HG03442 (cell line): ENCODE measurements at regions not wholly inside any gene's neighbourhood (a gene's known extent, or its start where the extent isn't known, plus 50 kb on each side); places are given as distances from the start of the nearest gene placed in this dataset.

Experiments used
- ATAC-seq: cut with Tn5 transposase; IDR thresholded peaks from one replicate; pipeline ENCODE4 v1.9.1; 2021; ENCODE audit warnings: mild to moderate bottlenecking, moderate library complexity; ENCODE audit not compliant: unreplicated experiment

DNA sequence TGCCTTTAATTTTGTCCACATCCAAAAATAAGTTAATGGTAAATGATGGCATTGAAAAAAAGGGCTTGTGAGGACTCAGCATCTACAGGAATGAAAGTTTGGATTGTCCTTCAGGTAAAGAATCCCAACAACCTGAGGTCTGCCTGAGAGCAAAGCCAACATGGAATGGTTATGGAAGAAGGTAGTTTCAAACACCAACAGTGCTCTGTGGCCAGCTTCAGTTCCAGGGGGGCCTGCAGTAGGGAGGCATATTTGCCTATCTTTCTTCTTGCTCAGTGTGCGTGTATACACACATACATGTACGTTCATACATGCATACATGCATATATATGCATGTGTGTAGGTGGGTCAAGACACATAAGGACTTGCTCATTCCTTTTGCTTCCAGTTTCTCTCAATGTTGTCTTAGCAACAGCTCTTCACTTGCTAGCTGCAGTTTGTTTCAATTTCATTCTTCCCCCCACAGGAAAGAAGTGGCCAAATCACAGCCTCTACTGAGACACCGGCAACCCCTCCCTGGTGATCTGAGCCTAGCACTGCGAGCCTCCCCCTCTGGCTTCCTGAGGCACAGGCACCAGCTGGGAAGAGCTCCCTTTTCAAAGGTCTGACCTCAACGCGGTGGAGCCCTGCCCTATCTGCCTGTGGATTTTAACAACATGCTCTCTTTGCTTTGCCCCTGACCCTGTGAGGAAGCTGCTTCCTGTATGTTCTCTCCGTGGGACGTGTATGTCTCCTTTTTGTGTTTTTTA is 146.2 kb downstream of the KLF13 start:
- ATAC-seq, result peak; percentile 73

- ATAC-seq, result no peak
These were observed 146.9 kb downstream of the KLF13 start for GRCh38 chr15:31473385-31474058.

GRCh38 chr15:31474059-31474868 is 147.6 kb downstream of the KLF13 start:
- no peak for ATAC-seq

DNA sequence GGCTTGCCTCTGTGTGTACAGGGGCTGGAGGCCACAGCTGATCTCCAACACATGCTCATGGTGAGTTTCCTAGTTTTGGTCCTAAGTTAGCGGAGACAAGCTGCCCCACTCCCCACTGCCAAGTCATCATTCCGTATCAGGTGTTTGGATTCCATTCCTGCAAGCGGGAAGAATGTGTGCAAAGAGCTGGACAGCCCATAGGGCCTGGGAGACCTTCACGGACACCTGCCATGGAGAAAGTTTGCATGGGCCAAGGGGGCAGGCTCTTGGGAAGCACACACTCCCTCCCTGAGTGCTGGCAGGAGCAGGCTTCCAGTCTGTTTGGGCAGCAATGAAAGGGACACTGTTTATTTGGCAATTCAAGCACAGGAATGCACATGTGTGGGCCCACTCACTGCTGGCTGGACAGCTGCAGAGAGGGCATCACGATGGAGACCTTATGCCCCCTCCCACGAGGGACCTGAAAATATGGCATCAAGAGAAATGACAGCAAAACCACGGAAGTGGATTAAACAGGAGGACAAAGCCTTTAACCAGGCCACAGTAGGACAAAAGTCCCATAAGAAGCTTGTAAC is 149.7 kb downstream of the KLF13 start:
- ATAC-seq, result no peak

GRCh38 chr15:31476866-31477265 is 150.2 kb downstream of the KLF13 start:
- no peak for ATAC-seq

DNA sequence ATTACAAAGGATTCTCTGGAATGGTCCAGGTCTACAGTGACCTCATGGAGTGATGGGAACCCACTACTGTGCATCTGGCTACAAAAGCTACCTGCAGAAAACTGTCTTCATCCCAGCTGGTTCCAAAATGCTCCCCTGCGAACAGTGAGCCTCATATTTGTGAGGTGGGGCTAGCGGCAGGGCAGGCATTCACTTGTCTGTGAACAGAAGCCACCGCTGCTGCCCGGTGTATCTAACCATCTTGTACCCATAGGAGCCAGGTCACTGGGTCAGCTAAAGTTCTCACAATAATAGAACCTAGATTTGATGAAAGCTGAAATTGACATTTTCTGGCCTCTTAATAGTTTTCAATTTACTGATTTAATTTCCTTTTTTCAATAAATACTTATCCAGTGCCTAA is 150.7 kb downstream of the KLF13 start:
- no peak for ATAC-seq

DNA sequence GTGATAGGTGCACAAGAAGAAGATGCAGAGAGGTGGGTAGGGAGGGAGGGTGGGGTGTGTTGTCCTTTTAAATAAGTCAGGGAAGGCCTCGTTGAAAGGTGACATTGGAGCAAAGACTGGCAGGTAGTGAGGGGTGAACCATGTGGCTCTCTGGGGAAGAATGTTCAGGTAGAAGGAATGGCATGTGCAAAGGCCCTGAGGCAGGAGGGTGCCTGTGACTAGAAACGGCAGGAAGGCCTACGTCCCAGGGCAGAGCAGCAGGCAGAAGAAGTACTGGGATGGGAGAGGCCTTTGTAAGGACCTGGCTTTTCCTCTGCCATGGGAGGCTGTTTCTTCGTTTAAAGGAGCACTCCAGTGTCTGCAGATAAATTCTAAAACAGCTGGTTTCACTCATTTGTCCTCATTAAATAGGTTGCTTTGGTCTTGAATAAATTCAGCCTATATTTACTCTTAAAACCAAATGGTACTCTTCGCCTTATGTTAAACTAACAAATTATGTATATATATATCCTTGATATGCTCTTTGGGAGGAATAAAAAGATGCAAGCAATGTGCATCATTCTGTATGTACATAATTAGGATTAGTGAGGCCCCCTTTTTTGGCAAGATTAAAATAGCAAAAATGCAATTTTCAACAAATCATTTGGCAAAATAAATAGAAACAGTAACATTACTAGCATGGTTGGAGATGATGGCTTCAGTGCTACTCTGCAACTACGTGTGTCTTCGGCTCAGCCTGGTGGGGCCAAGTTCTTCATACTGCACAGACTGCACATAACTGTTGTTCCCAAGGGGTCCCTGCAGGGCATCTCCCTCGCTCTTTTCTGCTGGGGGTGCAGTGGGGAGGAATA is 151.4 kb downstream of the KLF13 start:
- no peak for ATAC-seq

DNA sequence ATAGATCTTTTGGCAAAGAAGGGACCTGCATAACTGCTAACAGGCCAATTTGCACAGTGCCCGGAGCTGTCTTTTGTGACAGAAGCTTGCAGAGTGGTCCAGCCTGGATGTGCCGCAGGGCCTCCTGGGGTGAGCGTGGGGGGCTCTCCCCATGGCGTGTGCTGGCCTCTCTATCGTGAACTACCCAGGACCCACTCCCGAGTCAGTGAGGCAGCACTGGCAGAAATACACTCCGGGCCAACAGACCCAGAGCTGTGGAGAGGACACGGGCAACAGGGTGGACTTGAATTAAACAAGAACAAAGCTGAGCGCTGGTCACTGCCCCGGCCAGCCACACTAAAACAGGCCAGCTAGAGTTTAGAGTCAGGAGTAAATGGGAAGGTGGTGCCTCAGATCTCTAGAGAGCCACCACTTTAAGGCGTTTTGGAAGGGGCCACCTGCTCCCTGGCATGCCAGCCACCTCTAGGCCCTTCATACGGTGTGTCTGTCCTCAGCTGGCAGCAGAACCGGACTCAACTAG is 152.1 kb downstream of the KLF13 start:
- ATAC-seq, result no peak

GRCh38 chr15:31480356-31481025 is 153.9 kb downstream of the KLF13 start:
- ATAC-seq, result no peak

GRCh38 chr15:31481142-31481541 is 154.5 kb downstream of the KLF13 start:
- ATAC-seq, result no peak

DNA sequence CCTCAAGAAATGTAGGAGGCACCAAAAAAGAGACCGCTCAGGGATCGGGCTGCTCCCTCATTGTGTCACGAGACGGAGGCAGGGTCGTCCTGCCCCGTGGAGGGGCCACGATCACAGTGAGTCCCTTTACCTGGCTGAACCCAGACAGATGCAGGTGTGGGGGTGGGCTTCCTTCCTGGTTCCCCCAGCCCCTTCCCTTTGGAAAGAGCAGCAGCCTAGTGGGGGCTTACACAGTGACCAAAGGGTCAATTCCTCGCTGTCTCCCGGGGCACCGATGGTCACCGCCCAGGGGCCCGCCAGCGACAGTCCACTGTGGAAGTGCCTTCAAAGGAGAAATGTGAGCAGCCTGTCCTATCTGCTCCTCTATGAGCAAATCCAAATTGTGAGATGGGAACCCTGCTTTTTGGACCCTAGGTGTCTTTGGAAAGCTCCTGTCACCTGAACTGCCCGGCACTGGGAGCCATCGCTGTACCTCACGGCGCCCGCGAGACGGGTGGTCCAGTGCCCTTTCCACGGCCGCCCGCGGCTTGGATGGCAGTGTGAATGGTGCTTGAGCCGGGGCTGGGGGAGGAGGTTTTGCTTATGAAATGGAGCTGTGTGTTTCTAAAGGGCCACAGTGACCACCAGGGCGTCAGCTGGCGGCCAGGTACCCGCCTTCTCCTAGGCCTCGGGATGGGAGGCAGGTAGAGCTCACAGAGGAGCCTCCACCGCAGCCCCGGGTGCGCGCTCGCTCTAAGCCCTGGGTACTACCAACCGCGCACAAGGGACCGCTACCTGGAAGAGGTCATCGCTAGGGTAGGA is 155.7 kb downstream of the KLF13 start:
- no peak for ATAC-seq

- ATAC-seq, result no peak
These were observed 156.7 kb downstream of the KLF13 start for GRCh38 chr15:31483053-31483985.

DNA sequence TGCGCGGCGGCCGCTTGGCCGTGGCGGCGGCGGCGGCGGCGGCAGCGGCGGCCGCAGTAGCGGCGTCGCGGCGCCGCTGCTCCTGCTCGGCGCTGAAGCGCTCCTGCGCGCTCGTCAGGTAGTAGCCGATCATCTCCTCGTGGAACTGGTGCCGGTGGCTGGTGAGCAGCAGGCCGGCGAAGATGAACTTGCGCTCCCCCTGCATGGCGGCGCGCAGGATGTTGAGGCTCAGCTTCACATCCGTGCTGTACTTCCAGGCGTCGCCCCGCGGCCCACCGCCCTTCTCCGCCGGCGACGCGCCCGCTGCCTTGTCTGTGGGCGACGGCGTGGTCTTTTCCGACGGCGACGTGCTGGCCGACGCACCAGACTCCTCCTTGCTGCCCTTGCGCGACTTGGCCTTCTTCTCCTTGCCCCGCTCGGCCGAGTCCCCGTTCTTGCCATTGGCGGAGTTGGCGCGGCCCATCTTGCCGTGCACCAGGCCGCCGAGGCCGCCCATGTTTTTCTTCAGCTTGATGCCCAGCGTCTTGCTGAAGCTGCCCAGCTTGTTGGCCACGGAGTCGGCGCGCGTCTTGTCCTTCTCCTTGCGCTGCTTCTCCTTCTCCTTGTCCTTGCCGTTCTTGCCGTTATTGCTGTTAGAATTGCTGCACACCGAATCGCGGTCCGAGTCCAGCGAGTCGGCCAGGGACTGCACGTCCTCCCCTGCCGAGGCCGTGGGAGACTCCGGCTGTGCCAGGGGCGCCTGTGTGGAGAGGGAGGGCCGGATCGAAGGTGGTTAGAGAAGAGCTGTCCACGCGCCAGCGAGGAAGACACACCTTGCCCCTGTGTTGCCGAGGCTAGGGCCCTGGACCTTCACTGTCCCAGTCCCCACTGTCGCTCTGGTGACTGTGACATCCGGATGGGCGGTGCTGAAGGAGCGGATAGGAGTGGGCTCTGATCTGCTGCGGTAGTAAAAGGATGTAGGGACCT is 157.6 kb downstream of the KLF13 start:
- ATAC-seq, result no peak

GRCh38 chr15:31484986-31485385 is 158.4 kb downstream of the KLF13 start:
- no peak for ATAC-seq

- ATAC-seq, result no peak
These were observed 158.8 kb downstream of the KLF13 start for GRCh38 chr15:31485431-31485830.

- no peak for ATAC-seq
These were observed 159.4 kb downstream of the KLF13 start for GRCh38 chr15:31485911-31486461.
